ENCODE measurements at regions not wholly inside any gene's neighbourhood (a gene's known extent, or its start where the extent isn't known, plus 50 kb on each side); places are given as distances from the start of the nearest gene placed in this dataset.
"Not testable (repeated sequence)": the region's sequence is repeated elsewhere in the genome, so short reads cannot be mapped to it uniquely, and the experiment has no call there.

DNA sequence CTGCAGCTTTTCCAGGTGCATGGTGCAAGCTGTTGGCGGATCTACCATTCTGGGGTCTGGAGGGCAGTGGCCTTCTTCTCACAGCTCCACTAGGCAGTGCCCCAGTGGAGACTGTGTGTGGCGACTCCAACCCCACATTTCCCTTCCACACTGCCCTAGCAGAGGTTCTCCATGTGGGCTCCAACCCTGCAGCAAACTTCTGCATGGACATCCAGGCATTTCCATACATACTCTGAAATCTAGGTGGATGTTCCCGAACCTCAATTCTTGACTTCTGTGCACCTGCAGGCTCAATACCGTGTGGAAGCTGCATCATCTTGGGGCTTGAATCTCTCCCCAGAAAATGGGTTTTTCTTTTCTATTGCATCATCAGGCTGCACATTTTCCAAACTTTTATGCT lies 160.2 kb upstream of the DYRK2 start:
- TF ChIP-seq, protein P1, sequence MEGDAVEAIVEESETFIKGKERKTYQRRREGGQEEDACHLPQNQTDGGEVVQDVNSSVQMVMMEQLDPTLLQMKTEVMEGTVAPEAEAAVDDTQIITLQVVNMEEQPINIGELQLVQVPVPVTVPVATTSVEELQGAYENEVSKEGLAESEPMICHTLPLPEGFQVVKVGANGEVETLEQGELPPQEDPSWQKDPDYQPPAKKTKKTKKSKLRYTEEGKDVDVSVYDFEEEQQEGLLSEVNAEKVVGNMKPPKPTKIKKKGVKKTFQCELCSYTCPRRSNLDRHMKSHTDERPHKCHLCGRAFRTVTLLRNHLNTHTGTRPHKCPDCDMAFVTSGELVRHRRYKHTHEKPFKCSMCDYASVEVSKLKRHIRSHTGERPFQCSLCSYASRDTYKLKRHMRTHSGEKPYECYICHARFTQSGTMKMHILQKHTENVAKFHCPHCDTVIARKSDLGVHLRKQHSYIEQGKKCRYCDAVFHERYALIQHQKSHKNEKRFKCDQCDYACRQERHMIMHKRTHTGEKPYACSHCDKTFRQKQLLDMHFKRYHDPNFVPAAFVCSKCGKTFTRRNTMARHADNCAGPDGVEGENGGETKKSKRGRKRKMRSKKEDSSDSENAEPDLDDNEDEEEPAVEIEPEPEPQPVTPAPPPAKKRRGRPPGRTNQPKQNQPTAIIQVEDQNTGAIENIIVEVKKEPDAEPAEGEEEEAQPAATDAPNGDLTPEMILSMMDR (IDR thresholded peaks at IDR 0.05 in 8 of 11, conservative IDR thresholded peaks at IDR 0.05 in 3 of 11): not testable (repeated sequence)
- TF ChIP-seq POLR2A (IDR thresholded peaks at IDR 0.05): not testable (repeated sequence)

Measured in spleen (tissue), 7 donors.